Right lobe of liver (tissue), 6 donors: ENCODE measurements at regions not wholly inside any gene's neighbourhood (a gene's known extent, or its start where the extent isn't known, plus 50 kb on each side); places are given as distances from the start of the nearest gene placed in this dataset.

Source experiments
- ATAC-seq, 4 donors: fragments of 200-7000 bp; cut with Tn5 transposase; one replicate each; pipeline ENCODE4 v1.9.1; 2020; ENCODE audit warnings: mild to moderate bottlenecking in 4 of 4, moderate library complexity in 4 of 4
- DNase-seq, 3 donors: peaks; one replicate each; pipeline ENCODE4 v3.0.0-alpha.2; 2020
- H3K27ac ChIP-seq, 3 donors: fragments of 200-600 bp; one replicate each; pipeline ENCODE4 v1.8.0; 2022
- H3K27me3 ChIP-seq, 2 donors: fragments of 200-600 bp; one replicate each; pipeline ENCODE4 v1.8.0; 2022
- H3K36me3 ChIP-seq, 4 donors: fragments of 200-600 bp; sonication (generic) in 1 of 4; one replicate each; pipeline versions ENCODE4 v1.5.1 to v1.8.0; 2017 to 2022; ENCODE audit warnings: control low read depth in 1 of 4
- H3K4me1 ChIP-seq, 4 donors: fragments of 200-600 bp; sonication (generic) in 1 of 4; one replicate each; pipeline versions ENCODE4 v1.5.1 to v1.8.0; 2017 to 2022; ENCODE audit warnings: control low read depth in 1 of 4
- H3K4me3 ChIP-seq, 3 donors: fragments of 200-600 bp; one replicate each; pipeline ENCODE4 v1.8.0; 2022
- H3K9me3 ChIP-seq, 4 donors: fragments of 200-600 bp; sonication (generic) in 1 of 4; one replicate each; pipeline versions ENCODE4 v1.5.1 to v1.8.0; 2017 to 2022; ENCODE audit warnings: control low read depth in 1 of 4
- POLR2A ChIP-seq: fragments of 450-650 bp; IDR thresholded peaks from one replicate; pipeline ENCODE4 v1.6.1; 2017; ENCODE audit warnings: antibody characterized with exemption, mild to moderate bottlenecking
- WGBS: methylation state at CpG from one replicate; pipeline ENCODE4 v1.1.6; 2018; ENCODE audit warnings: low coverage, low lambda C conversion rate; ENCODE audit not compliant: insufficient coverage; ENCODE audit errors: missing lambda C conversion rate; 5-methylcytosine and 5-hydroxymethylcytosine counted together
- intact Hi-C, 2 donors: fragments of 100-400 bp; cut with DNase I; formaldehyde crosslinking; loops; one replicate each; pipeline versions ENCODE4 v1.11.2 to v1.14.1; 2022
- TF ChIP-seq, protein P1 (sequence below), 4 donors: fragments of 200-600 bp in 3 of 4; fragments of 450-650 bp in 1 of 4; IDR thresholded peaks; one replicate each; pipeline versions ENCODE4 v1.5.1 to v1.8.0; 2016 to 2022; ENCODE audit warnings: antibody characterized with exemption in 4 of 4, mild to moderate bottlenecking in 2 of 4
- donor health status: DM: no; HTN: yes; CAD: no.
- donor health status: DM: no; HTN: no; CAD: no.
- donor health status: DM: no; HTN: no; CAD: no.
- donor health status: DM: no; HTN: yes; CAD: no.
- donor health status: DM: no; HTN: yes; CAD: no.

DNA sequence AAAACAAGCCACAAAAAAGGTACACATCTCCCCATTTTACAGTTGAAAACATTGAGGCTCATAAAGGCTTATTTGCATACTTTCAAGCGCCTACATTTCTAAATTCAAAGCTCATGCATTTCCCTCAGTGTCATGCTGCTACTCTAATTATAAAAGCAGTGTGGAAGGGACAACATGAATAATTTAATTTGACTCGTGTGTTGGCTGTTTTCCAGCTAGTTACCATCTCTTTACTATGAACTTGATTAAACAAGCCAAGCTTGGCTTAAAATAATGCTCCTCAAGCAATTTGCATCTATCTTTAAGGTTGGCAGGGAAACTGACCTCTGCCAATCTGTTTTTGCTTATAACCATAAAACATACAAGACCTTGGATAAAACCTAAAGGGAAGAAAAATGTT is 252.5 kb upstream of the NEIL3 start:
- no peaks in the 10 kb centered on the region for H3K36me3 ChIP-seq
- DNase-seq (no peak), ATAC-seq (no peak)
- no peak overlapping the region for H3K4me3 ChIP-seq
- H3K27me3 ChIP-seq, result no peaks in the 10 kb centered on the region
- intact Hi-C loops, result no loop called here
- 35% methylated on average over 2 of the region's 2 CpGs for WGBS
- no peak overlapping the region for H3K27ac ChIP-seq
- H3K4me1 ChIP-seq, result no peaks in the 10 kb centered on the region
- no peak for TF ChIP-seq POLR2A
- TF ChIP-seq, protein P1, sequence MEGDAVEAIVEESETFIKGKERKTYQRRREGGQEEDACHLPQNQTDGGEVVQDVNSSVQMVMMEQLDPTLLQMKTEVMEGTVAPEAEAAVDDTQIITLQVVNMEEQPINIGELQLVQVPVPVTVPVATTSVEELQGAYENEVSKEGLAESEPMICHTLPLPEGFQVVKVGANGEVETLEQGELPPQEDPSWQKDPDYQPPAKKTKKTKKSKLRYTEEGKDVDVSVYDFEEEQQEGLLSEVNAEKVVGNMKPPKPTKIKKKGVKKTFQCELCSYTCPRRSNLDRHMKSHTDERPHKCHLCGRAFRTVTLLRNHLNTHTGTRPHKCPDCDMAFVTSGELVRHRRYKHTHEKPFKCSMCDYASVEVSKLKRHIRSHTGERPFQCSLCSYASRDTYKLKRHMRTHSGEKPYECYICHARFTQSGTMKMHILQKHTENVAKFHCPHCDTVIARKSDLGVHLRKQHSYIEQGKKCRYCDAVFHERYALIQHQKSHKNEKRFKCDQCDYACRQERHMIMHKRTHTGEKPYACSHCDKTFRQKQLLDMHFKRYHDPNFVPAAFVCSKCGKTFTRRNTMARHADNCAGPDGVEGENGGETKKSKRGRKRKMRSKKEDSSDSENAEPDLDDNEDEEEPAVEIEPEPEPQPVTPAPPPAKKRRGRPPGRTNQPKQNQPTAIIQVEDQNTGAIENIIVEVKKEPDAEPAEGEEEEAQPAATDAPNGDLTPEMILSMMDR (IDR thresholded peaks at IDR 0.05), result no peak
- no peaks in the 10 kb centered on the region for H3K9me3 ChIP-seq

DNA sequence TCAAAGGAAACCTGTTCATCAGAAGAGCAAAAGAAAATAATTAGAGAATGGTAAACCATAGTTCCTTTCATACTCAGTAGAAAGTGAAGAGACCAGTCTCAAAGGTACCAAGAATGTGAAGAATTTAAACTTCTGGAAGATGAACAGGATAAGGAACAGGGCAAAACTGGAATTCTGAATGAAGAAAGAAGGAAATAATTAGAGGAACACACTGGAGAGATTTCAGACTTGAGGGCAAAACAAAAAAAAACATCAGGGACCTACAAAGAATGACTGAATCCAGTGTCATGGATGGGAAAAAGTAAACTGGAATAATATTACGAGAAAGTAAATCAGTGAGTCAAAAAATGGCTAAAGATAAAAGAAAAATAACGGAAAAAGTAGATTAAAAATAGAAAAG is 245.6 kb upstream of the NEIL3 start:
- DNase-seq (no peak), ATAC-seq (no peak)
- intact Hi-C loops, result no loop called here
- Histone ChIP-seq H3K27ac (no peak overlapping the region), H3K27me3 (no peaks in the 10 kb centered on the region), H3K4me3 (no peak overlapping the region), H3K4me1 (no peaks in the 10 kb centered on the region), H3K9me3 (no peaks in the 10 kb centered on the region), H3K36me3 (no peaks in the 10 kb centered on the region)
- no peak for TF ChIP-seq POLR2A
- TF ChIP-seq, protein P1 (IDR thresholded peaks at IDR 0.05), result no peak
- 36% methylated on average over 2 of the region's 2 CpGs for WGBS

DNA sequence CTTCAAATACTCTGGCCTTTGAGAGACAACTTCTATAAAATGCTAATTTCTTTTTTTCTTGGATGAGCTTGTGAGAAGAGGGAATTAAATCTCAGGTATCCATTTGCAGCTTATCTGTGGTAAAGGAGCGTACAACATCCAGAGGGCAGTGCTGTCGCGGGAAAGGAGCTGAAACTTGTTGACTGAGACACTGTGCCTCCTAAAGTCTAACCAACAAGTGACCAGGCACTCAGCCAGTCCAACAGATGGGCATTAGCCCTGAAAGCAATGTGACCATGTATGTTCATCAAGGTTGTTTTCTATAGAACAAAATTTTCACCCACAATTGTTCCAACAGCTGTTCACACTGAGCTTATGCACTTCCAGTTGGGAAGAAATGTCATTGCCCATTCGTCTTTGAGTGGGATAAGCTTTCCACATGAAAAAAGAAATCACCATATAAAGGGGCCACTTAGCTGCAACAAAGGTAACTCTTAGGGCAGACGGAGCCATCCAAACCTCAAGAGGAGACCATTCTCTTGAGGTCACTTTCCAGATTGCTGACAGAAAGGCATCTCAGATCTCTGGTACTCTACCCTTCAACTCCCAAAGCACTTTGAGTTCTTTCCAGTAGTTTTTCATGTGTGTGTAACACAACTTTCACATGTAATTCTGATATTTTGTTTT is 244.8 kb upstream of the NEIL3 start:
- DNase-seq, result no peak
- Histone ChIP-seq H3K27me3 (no peaks in the 10 kb centered on the region), H3K36me3 (no peaks in the 10 kb centered on the region), H3K4me3 (no peak overlapping the region), H3K4me1 (no peaks in the 10 kb centered on the region), H3K9me3 (no peaks in the 10 kb centered on the region), H3K27ac (no peak overlapping the region)
- TF ChIP-seq, protein P1 (IDR thresholded peaks at IDR 0.05), result no peak
- no peak for TF ChIP-seq POLR2A
- intact Hi-C loops, result no loop called here
- ATAC-seq, result no peak
- 61% methylated on average over 5 of the region's 5 CpGs for WGBS

DNA sequence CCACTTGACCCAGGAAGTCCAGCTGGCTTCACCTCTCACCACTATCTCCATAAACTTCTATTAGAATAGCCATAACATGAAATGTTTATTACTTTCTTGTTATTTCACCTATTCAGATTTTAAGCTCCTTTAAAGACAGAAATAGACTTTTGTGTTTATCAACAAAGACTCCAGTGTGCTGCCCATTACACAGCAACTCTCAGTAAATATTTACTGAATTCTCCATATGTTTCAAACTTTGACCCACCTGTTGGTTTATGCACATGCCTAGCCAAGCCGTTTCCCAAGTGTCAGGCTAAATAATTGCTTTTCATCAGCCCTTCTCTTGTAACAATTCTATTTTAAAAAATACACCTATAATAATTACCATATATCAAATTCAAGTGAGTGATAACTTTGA is 242.9 kb upstream of the NEIL3 start:
- TF ChIP-seq POLR2A, result no peak
- TF ChIP-seq, protein P1 (IDR thresholded peaks at IDR 0.05), result no peak
- ATAC-seq, result no peak
- no peaks in the 10 kb centered on the region for H3K9me3 ChIP-seq
- H3K36me3 ChIP-seq, result no peaks in the 10 kb centered on the region
- no peaks in the 10 kb centered on the region for H3K4me1 ChIP-seq
- 25% methylated on average over 1 of the region's 1 CpG for WGBS
- DNase-seq, result no peak
- no peak overlapping the region for H3K27ac ChIP-seq
- H3K27me3 ChIP-seq, result no peaks in the 10 kb centered on the region
- no peak overlapping the region for H3K4me3 ChIP-seq
- intact Hi-C loops, result no loop called here
